NCI-H1436 (cell line): ENCODE measurements at regions not wholly inside any gene's neighbourhood (a gene's known extent, or its start where the extent isn't known, plus 50 kb on each side); places are given as distances from the start of the nearest gene placed in this dataset.
"Not testable (repeated sequence)": the region's sequence is repeated elsewhere in the genome, so short reads cannot be mapped to it uniquely, and the experiment has no call there.

Source experiments
- DNase-seq: peaks from one replicate; lab custom pipeline; 2025; lab: John Stamatoyannopoulos, UW

GRCh38 chr3:165635791-165636683 is 201.2 kb downstream of the BCHE start:
- DNase-seq: no peak

DNA sequence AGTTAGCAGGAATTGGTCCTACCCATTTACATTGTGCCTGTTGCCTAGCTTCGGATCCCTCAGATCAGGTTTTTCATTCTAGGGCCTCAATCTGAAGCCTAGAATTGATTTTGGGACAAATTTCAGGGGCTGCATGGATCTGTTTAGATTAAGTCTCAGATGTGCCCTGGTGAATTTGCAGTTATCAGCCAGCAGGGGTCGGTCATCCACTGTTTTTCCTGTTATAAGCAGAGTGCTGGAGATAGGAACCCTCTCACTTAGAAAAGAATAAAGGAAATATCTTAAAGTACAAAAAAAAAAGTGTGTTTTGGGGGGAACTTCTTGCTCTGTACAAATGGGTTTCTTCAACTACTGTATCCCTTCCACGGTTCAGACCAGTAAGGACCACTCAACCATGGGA is 212.5 kb downstream of the BCHE start:
- no peak for DNase-seq

- no peak for DNase-seq
Observed at GRCh38 chr3:165622356-165622755, 214.9 kb downstream of the BCHE start.

DNA sequence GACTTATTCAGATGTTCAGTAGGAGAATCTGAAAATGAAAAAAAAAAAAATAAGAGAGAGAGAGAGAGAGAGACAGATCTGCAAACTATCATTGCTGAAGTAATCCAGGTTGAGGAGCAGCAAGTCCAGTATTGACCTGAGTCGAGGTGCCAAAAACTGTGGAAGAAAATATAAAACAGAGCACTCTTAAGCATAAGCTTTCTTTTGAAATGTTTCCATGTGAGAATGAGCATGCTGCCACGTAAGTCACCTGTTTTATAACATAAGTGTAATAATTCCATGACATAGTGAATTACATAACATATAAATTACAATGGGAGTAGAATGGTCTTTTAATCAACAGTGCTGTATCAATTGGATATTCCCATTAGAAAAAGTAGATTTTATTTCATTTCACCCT is 218.2 kb downstream of the BCHE start:
- DNase-seq: no peak

- no peak for DNase-seq
Observed at GRCh38 chr3:165617134-165617533, 220.1 kb downstream of the BCHE start.

DNA sequence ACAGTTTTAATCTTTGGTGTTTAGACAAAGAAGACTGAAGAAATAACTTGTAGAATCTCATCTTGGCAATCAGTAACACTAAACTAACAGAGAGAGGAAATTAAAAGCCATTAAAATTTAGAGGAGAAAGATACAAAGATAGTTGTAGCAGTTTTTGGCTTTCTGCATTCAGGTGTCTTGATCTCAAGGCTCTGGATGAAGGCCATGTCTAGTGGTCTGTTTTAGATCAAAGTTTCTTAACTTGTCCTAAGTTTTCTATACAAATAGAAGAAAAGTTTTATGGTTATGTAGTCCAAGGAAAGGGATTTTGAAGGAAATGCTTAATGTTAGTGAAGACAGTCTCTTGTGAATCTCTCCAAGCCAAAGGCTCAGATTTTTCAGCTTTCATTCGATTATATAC is 222.9 kb downstream of the BCHE start:
- no peak for DNase-seq

DNA sequence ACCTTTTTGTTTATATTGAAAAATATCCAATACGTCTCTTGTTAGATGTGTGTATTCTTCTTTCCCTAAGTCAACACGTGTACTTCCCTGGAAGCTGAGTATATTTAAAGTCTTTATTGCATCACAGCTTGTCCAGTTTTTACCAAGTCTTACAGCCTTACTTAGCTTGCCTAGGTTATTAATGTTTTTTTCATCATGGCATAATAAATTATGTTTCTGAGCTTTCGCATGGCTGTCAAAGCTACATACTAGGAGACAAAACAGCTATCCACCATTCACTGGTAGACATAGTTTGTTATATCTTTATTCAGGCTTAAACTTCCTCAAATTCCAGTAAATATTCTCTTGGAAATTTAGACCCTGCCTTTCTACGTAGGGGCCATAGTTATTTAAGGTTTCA is 224.2 kb downstream of the BCHE start:
- DNase-seq: no peak

- peak; percentile 43 for DNase-seq
Observed at GRCh38 chr3:165607221-165607620, 230.0 kb downstream of the BCHE start.

DNA sequence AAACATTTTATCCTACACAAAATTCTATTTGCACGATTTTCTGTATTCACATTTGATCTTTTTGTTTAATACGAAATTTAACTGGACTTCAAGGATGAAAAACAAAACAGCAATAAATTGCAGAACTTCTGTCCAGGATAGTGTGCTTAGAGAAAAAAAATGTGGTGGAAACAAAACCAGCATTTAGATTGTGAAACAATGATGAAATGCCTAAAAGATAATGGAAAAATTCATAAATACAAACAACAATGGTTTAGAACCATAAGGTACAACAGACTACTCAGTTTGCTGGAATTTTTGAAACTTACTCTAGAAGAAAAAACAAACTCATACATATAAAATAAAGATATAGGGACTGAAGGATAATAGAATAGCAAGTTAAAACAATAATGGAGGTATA is 234.0 kb downstream of the BCHE start:
- no peak for DNase-seq

- not testable (repeated sequence) for DNase-seq
Observed at GRCh38 chr3:165572566-165572965, 264.7 kb downstream of the BCHE start.

DNA sequence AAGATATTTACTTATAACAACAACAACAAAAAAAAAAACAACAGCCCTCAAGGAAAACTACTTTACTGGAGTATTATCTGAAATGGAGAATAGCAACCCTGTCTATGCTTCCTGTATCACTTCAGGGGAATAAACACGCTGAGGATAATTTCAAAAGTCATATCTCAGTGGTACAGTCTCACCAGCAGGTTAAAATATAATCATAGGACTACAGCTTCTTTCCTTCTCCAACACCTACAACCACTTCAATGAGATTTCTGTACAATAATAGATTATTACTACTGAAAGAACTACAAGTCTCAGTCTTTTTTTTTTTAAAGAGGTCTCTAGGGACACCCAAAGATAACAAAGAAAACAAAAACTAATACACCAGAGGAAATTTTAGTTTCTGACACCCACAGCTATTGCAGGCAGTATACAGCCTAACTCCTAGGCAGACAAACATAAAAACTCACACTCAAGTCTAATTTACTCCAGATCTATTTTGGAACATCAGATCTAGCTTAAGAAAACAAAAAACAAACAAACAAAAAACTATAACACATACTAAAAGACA is 268.2 kb downstream of the BCHE start:
- no peak for DNase-seq

DNA sequence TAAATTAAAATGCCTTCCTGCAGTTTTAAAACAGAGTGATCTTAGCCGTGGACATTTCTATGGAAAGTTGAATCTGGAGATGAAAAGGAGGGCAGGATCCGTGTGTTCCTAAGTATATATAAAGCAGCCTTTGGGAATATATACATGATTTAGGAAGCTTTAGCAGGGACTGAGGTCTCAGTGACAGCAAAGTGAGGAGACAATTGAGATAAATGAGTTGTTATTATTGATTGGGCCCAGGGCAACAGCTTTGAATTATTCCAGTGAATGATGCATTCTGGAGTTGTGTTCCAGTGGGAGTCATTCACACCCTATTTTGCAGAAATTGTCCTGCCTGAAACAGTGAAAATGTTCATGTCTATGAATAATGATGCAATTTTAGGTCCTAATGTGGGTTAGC is 281.4 kb downstream of the BCHE start:
- DNase-seq: no peak

DNA sequence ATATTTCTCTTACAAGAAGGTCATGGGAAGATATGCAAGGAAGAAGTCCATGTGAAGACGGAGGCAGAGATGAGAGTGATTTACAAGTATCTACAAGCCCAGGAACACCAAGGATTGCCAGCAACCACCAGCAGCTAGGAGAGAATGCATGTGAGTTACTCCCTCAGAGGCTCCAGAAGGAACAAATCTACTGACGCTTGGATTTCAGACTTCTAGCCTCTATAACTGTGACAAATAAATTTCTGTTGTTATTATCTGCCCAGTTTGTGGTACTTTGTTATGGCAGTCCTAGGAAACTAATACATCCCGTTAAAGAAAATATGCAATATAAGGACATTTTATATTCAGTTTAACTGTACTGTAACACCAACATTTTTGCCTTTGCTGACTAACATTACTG is 283.9 kb downstream of the BCHE start:
- DNase-seq: no peak

DNA sequence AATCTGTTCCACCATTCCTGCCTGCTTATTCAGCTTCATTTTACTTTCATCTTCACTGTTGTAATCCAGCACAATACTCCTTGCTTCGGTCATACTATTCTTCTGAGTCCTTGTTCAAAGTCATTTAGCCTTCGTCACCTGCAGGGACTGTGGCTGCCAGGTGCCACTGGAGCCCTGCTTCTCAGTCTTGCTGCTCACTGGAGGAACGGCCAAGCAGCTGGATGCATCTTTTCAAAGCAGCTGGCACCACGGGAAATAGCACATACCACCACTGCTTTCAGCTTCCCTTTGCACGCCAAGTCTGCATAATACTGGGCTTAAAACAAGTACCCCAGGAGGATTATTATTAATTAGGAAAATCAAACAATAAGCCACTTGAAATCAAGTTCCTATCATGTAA is 287.6 kb downstream of the BCHE start:
- no peak for DNase-seq

DNA sequence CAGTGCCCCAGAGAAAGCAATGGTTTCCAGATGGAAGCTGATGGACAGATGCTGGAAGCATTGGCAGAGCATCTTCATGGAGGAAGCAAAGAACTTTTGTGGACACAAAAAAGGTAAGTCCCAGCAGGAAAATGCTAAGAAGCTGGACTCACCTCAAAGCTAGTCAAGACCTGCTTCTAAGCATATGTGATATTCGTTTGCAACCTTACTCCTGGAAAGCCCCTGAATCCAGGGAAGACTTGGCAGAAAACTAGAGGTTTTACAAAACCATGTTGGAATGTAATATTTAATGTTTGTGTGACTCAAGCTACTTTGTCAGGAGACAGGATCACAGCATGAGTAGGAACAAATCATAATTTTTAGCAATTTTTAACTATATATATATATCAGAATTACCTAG is 288.2 kb downstream of the BCHE start:
- DNase-seq: no peak

- no peak for DNase-seq
Observed at GRCh38 chr3:165545059-165545458, 292.2 kb downstream of the BCHE start.

GRCh38 chr3:165544432-165544831 is 292.8 kb downstream of the BCHE start:
- no peak for DNase-seq

DNA sequence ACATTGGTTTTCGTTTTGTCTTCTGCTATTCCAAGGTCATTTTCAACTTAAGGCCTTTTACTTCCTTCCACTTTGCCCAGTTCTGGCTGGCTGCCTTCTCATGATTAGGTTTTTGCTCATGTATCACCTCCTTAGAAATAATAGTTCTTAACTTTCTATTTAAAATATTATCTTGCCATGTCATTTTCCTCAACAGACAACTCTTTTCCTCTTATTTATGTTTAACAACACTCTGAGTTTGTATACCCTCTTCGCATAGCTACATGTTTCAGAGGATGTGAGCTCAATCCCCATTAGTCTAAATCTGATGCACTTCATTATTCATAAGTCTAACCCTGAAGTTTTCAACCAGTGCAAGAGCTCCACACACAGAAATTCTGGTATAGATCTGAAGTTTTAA is 299.1 kb downstream of the BCHE start:
- no peak for DNase-seq

- no peak for DNase-seq
Observed at GRCh38 chr3:165532851-165533250, 304.4 kb downstream of the BCHE start.

DNA sequence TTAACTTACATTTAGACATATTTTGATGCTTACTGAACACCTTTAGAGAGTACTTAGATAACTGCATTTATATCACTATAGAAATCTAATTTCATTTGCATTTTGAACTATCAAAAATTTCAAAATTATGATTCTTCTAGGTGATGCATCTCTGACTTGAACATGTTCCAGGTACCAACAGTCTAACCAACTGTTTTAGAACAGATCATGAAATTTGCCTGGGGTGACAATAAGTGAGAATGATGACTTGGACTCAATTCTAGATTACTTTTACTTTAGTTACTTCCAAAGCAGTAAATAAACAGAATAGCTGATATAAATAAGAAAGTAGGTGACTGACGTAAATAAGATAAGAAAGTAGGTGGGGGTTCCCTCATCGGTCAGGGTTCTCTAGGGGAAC is 307.8 kb downstream of the BCHE start:
- no peak for DNase-seq

- no peak for DNase-seq
Observed at GRCh38 chr3:165526367-165526766, 310.9 kb downstream of the BCHE start.

GRCh38 chr3:165523801-165524200 is 313.4 kb downstream of the BCHE start:
- no peak for DNase-seq

DNA sequence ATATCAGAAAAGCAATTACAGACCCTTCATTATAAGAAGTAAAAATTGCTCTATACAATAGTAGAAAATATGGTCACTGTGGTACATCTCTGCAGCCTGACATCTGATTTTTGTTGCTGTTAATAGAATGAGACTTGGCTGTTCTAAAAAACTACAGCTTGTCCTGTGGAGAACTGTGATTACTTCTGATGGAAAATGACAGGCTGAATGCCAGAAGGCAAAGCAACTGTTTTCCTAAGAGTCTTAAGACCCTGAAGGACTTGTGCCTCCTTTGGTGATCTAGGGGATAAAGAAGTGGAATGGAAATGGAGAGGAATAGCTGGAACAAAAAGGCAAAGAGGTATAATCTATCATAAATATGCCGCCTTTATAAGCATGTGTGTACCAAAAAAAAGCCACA is 314.8 kb downstream of the BCHE start:
- no peak for DNase-seq
